ENCODE measurements at regions not wholly inside any gene's neighbourhood (a gene's known extent, or its start where the extent isn't known, plus 50 kb on each side); places are given as distances from the start of the nearest gene placed in this dataset.

DNA sequence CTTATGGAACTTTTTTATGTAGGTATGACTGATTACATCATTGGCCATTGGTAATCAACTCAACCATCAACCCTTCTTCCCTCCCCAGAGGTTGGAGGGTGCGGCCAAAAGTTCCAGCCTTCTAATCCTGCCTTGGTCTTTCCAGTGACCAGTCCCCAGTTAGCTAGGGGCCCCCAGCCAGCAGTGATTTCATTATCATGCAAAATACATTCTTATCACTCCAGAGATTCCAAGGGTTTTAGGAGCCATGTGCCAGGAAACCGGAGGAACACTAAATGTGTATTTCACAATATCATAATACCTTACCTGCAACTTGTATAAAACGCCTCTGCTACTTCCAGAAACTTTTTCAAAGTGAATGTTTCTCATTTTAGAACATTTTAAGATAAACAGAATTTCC, 181.5 kb upstream of the PELI2 start:
- DNase-seq: peak; percentile 51 to 60
- H3K27me3 Mint-ChIP-seq (ENCODE audit: insufficient read depth, unreplicated experiment): no peaks in the 10 kb centered on the region
- TF ChIP-seq, protein P1, sequence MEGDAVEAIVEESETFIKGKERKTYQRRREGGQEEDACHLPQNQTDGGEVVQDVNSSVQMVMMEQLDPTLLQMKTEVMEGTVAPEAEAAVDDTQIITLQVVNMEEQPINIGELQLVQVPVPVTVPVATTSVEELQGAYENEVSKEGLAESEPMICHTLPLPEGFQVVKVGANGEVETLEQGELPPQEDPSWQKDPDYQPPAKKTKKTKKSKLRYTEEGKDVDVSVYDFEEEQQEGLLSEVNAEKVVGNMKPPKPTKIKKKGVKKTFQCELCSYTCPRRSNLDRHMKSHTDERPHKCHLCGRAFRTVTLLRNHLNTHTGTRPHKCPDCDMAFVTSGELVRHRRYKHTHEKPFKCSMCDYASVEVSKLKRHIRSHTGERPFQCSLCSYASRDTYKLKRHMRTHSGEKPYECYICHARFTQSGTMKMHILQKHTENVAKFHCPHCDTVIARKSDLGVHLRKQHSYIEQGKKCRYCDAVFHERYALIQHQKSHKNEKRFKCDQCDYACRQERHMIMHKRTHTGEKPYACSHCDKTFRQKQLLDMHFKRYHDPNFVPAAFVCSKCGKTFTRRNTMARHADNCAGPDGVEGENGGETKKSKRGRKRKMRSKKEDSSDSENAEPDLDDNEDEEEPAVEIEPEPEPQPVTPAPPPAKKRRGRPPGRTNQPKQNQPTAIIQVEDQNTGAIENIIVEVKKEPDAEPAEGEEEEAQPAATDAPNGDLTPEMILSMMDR (IDR thresholded peaks at IDR 0.05; ENCODE audit: insufficient read depth in 1 of 2, low read depth in 1 of 2, low read length in 1 of 2, severe bottlenecking in 1 of 2, unreplicated experiment in 1 of 2): no peak
- H3K4me1 Mint-ChIP-seq (ENCODE audit: low read depth, unreplicated experiment): peaks cover 6% of the 10 kb centered on the region
- intact Hi-C loops (cut with micrococcal nuclease; ENCODE audit: unreplicated experiment): no loop called here
- BruUV-seq (replicated peaks): no TSS peak
- ChIA-PET CTCF (interaction anchor here (0.7 kb wide), 2 partner anchors 12 to 287 kb away, joined by 3 to 5 read pairs; no protein-coding TSS in a partner anchor), POLR2A (no interaction called here)
- no peak overlapping the region for H3K27ac Mint-ChIP-seq (ENCODE audit: unreplicated experiment)
- H3K9me3 Mint-ChIP-seq (ENCODE audit: unreplicated experiment): peaks cover 8% of the 10 kb centered on the region
- no peak overlapping the region for H3K4me3 Mint-ChIP-seq (ENCODE audit: unreplicated experiment)
- H3K4me1 ChIP-seq: peaks cover 8% of the 10 kb centered on the region
- H3K36me3 ChIP-seq (ENCODE audit: control insufficient read depth, insufficient read depth, low read length): no peaks in the 10 kb centered on the region
- H3K9me3 ChIP-seq: no peaks in the 10 kb centered on the region
- no peak overlapping the region for H3K4me3 ChIP-seq (ENCODE audit: low read depth, low read length)
- no peaks in the 10 kb centered on the region for H3K27me3 ChIP-seq (replicated peaks; ENCODE audit: control insufficient read depth, insufficient read depth, low read length)
- H3K36me3 Mint-ChIP-seq (ENCODE audit: insufficient read depth, unreplicated experiment): no peaks in the 10 kb centered on the region

- intact Hi-C loops (cut with micrococcal nuclease; ENCODE audit: unreplicated experiment): no loop called here
These were observed 179.9 kb upstream of the PELI2 start for GRCh38 chr14:55938249-55938791.

GRCh38 chr14:55942076-55942654, 176.0 kb upstream of the PELI2 start:
- H3K9me3 ChIP-seq: no peaks in the 10 kb centered on the region
- TF ChIP-seq, protein P1 (IDR thresholded peaks at IDR 0.05; ENCODE audit: insufficient read depth in 1 of 2, low read depth in 1 of 2, low read length in 1 of 2, severe bottlenecking in 1 of 2, unreplicated experiment in 1 of 2): no peak
- Mint-ChIP-seq H3K4me3 (ENCODE audit: unreplicated experiment) (no peak overlapping the region), H3K27me3 (ENCODE audit: insufficient read depth, unreplicated experiment) (no peaks in the 10 kb centered on the region), H3K9me3 (ENCODE audit: unreplicated experiment) (no peaks in the 10 kb centered on the region), H3K4me1 (ENCODE audit: low read depth, unreplicated experiment) (no peaks in the 10 kb centered on the region), H3K27ac (ENCODE audit: unreplicated experiment) (no peak overlapping the region), H3K36me3 (ENCODE audit: insufficient read depth, unreplicated experiment) (no peaks in the 10 kb centered on the region)
- no peaks in the 10 kb centered on the region for H3K36me3 ChIP-seq (ENCODE audit: control insufficient read depth, insufficient read depth, low read length)
- H3K27me3 ChIP-seq (replicated peaks; ENCODE audit: control insufficient read depth, insufficient read depth, low read length): no peaks in the 10 kb centered on the region; the same call in 1 of the 2 replicates
- ChIA-PET POLR2A (no interaction called here), CTCF (no interaction called here)
- BruUV-seq (replicated peaks): no TSS peak
- intact Hi-C loops (cut with micrococcal nuclease; ENCODE audit: unreplicated experiment): no loop called here
- DNase-seq: no peak
- no peak overlapping the region for H3K4me3 ChIP-seq (ENCODE audit: low read depth, low read length)
- H3K4me1 ChIP-seq: peaks cover under 1% of the 10 kb centered on the region; the same call in 1 of the 2 replicates

More at GRCh38 chr14:55938249-55938791, 179.9 kb upstream of the PELI2 start:
- Histone ChIP-seq H3K36me3 (ENCODE audit: control insufficient read depth, insufficient read depth, low read length) (no peaks in the 10 kb centered on the region), H3K4me3 (ENCODE audit: low read depth, low read length) (no peak overlapping the region), H3K4me1 (peaks cover 8% of the 10 kb centered on the region), H3K9me3 (no peaks in the 10 kb centered on the region), H3K27me3 (replicated peaks; ENCODE audit: control insufficient read depth, insufficient read depth, low read length) (no peaks in the 10 kb centered on the region)
- TF ChIP-seq, protein P1 (IDR thresholded peaks at IDR 0.05; ENCODE audit: insufficient read depth in 1 of 2, low read depth in 1 of 2, low read length in 1 of 2, severe bottlenecking in 1 of 2, unreplicated experiment in 1 of 2): no peak
- no peak overlapping the region for H3K27ac Mint-ChIP-seq (ENCODE audit: unreplicated experiment)
- no peak for DNase-seq
- no TSS peak for BruUV-seq (replicated peaks)
- CTCF ChIA-PET: no interaction called here
- POLR2A ChIA-PET: no interaction called here
- H3K4me3 Mint-ChIP-seq (ENCODE audit: unreplicated experiment): no peak overlapping the region
- peaks cover 8% of the 10 kb centered on the region for H3K9me3 Mint-ChIP-seq (ENCODE audit: unreplicated experiment)
- H3K27me3 Mint-ChIP-seq (ENCODE audit: insufficient read depth, unreplicated experiment): no peaks in the 10 kb centered on the region
- H3K4me1 Mint-ChIP-seq (ENCODE audit: low read depth, unreplicated experiment): no peaks in the 10 kb centered on the region
- H3K36me3 Mint-ChIP-seq (ENCODE audit: insufficient read depth, unreplicated experiment): no peaks in the 10 kb centered on the region
